H1 (cell line): ENCODE measurements at regions not wholly inside any gene's neighbourhood (a gene's known extent, or its start where the extent isn't known, plus 50 kb on each side); places are given as distances from the start of the nearest gene placed in this dataset.

Experiments used
- CTCF ChIA-PET: fragments of 300-600 bp; sonication (Branson Sonifier 250); formaldehyde crosslinking; loops from one replicate; lab custom pipeline; 2021; ENCODE audit not compliant: partially characterized antibody; lab: Charles Lee
- POLR2A ChIA-PET: fragments of 300-600 bp; sonication (Branson Sonifier 250); formaldehyde crosslinking; loops from one replicate; lab custom pipeline; 2021; ENCODE audit warnings: inconsistent platforms; ENCODE audit not compliant: partially characterized antibody; lab: Charles Lee
- DNase-seq, 2 experiments: peaks; one replicate each; pipeline versions ENCODE4 v3.0.0 to v3.0.0-alpha.2; 2010 to 2022; ENCODE audit warnings: low spot score in 2 of 2, low read depth in 1 of 2, mixed read lengths in 1 of 2
- FAIRE-seq: peaks from 2 replicates; lab custom pipeline; 2011; peaks lifted over from hg19 to GRCh38; lab: Jason Lieb, UNC
- H2AFZ ChIP-seq: 2 replicates; pipeline ENCODE4 v1.8.1; 2012; ENCODE audit warnings: low read length, inconsistent platforms
- H2AK5ac ChIP-seq: 2 replicates; pipeline ENCODE4 v1.6.1; 2013; ENCODE audit warnings: low read depth, low read length
- H2BK120ac ChIP-seq: replicated peaks from 2 replicates; pipeline ENCODE3; 2013; ENCODE audit warnings: low read depth, low read length, inconsistent platforms
- H2BK12ac ChIP-seq: 2 replicates; pipeline ENCODE4 v1.6.1; 2013; ENCODE audit warnings: low read depth, low read length
- H2BK15ac ChIP-seq: 2 replicates; pipeline ENCODE4 v1.6.1; 2013; ENCODE audit warnings: low read length
- H2BK20ac ChIP-seq: 2 replicates; pipeline ENCODE4 v1.6.1; 2013; ENCODE audit warnings: low read length
- H2BK5ac ChIP-seq: 2 replicates; pipeline ENCODE4 v1.6.1; 2013; ENCODE audit warnings: low read depth, low read length
- H3K14ac ChIP-seq: 2 replicates; pipeline ENCODE4 v1.6.1; 2013; ENCODE audit warnings: inconsistent platforms; ENCODE audit not compliant: insufficient read length
- H3K18ac ChIP-seq: 2 replicates; pipeline ENCODE4 v1.6.1; 2013; ENCODE audit warnings: low read length; ENCODE audit errors: extremely low read depth
- H3K23ac ChIP-seq: 2 replicates; pipeline ENCODE4 v1.6.1; 2013; ENCODE audit warnings: inconsistent platforms; ENCODE audit not compliant: insufficient read length
- H3K23me2 ChIP-seq: 2 replicates; pipeline ENCODE4 v1.6.1; 2013; ENCODE audit warnings: low read depth, low read length
- H3K27ac ChIP-seq: 2 replicates; pipeline ENCODE4 v1.6.1; 2011; ENCODE audit warnings: low read depth, low read length, inconsistent platforms
- H3K27me3 ChIP-seq, 4 experiments: replicated peaks in 1 of 4; 1 replicate in 1 of 4; 2 replicates in 3 of 4; pipeline versions ENCODE4 v1.6.1 to v1.8.1; 2011 to 2013; ENCODE audit warnings: low read length in 3 of 4, mild to moderate bottlenecking in 3 of 4, inconsistent platforms in 2 of 4, mixed read lengths in 2 of 4, moderate library complexity in 1 of 4; ENCODE audit not compliant: control insufficient read depth in 3 of 4, insufficient read depth in 3 of 4; ENCODE audit errors: extremely low read depth in 1 of 4
- H3K36me3 ChIP-seq, 4 experiments: 2 replicates each; pipeline versions ENCODE4 v1.6.1 to v1.8.1; 2011 to 2013; ENCODE audit warnings: mild to moderate bottlenecking in 4 of 4, low read length in 3 of 4, moderate library complexity in 2 of 4, control low read depth in 1 of 4, inconsistent platforms in 1 of 4; ENCODE audit not compliant: insufficient read depth in 4 of 4, control insufficient read depth in 2 of 4
- H3K4ac ChIP-seq: replicated peaks from 2 replicates; pipeline ENCODE3; 2013; ENCODE audit warnings: low read length, low read depth, mixed read lengths, inconsistent platforms; ENCODE audit not compliant: insufficient read length
- H3K4me1 ChIP-seq, 4 experiments: replicated peaks in 1 of 4; 1 replicate in 1 of 4; 2 replicates in 3 of 4; pipeline versions ENCODE4 v1.6.1 to v1.8.1; 2011 to 2013; ENCODE audit warnings: low read length in 3 of 4, inconsistent platforms in 2 of 4, mixed read lengths in 1 of 4; ENCODE audit not compliant: insufficient read depth in 4 of 4, control insufficient read depth in 3 of 4
- H3K4me2 ChIP-seq, 2 experiments: 2 replicates each; pipeline versions ENCODE4 v1.6.1 to v1.8.1; 2011 to 2013; ENCODE audit warnings: low read depth in 2 of 2, low read length in 2 of 2, control low read depth in 1 of 2, inconsistent platforms in 1 of 2, mild to moderate bottlenecking in 1 of 2; ENCODE audit not compliant: insufficient read depth in 1 of 2
- H3K4me3 ChIP-seq, 4 experiments: fragments of 200-600, 300-600 bp in 1 of 4; sonication (generic), shearing (Covaris generic), sonication (Bioruptor Twin) in 1 of 4; 2 replicates each; pipeline versions ENCODE4 v1.5.1 to v1.8.1; 2011 to 2016; ENCODE audit warnings: low read length in 4 of 4, low read depth in 3 of 4, control low read depth in 2 of 4, inconsistent platforms in 2 of 4, mild to moderate bottlenecking in 2 of 4, mixed read lengths in 1 of 4, moderate library complexity in 1 of 4; ENCODE audit not compliant: insufficient read depth in 2 of 4; ENCODE audit errors: extremely low read depth in 1 of 4
- H3K56ac ChIP-seq: replicated peaks from 2 replicates; pipeline ENCODE3; 2013; ENCODE audit warnings: low read depth, mild to moderate bottlenecking, mixed read lengths, low read length, inconsistent platforms; ENCODE audit not compliant: insufficient read length
- H3K79me1 ChIP-seq: 2 replicates; pipeline ENCODE4 v1.6.1; 2013; ENCODE audit warnings: low read depth, low read length, control low read depth
- H3K79me2 ChIP-seq, 2 experiments: 2 replicates each; pipeline versions ENCODE4 v1.6.1 to v1.8.1; 2012 to 2013; ENCODE audit warnings: low read length in 2 of 2, mild to moderate bottlenecking in 2 of 2, inconsistent platforms in 1 of 2; ENCODE audit not compliant: insufficient read depth in 2 of 2, control insufficient read depth in 1 of 2
- H3K9ac ChIP-seq, 4 experiments: replicated peaks in 1 of 4; 1 replicate in 1 of 4; 2 replicates in 3 of 4; pipeline versions ENCODE4 v1.6.1 to v1.8.1; 2011 to 2013; ENCODE audit warnings: low read depth in 3 of 4, low read length in 3 of 4, control low read depth in 2 of 4, mild to moderate bottlenecking in 2 of 4, moderate library complexity in 2 of 4, inconsistent platforms in 1 of 4; ENCODE audit errors: extremely low read depth in 1 of 4
- H3K9me3 ChIP-seq, 2 experiments: 2 replicates each; pipeline versions ENCODE4 v1.6.1 to v1.8.1; 2012 to 2013; ENCODE audit warnings: mild to moderate bottlenecking in 2 of 2, moderate library complexity in 2 of 2, control low read depth in 1 of 2, inconsistent platforms in 1 of 2, low read depth in 1 of 2, low read length in 1 of 2, mixed read lengths in 1 of 2; ENCODE audit not compliant: insufficient read depth in 2 of 2
- H4K20me1 ChIP-seq, 2 experiments: replicated peaks in 1 of 2; 2 replicates each; pipeline versions ENCODE3 to v1.8.1; 2011 to 2013; ENCODE audit warnings: inconsistent platforms in 2 of 2, low read length in 2 of 2, mild to moderate bottlenecking in 1 of 2; ENCODE audit not compliant: insufficient read depth in 2 of 2, control insufficient read depth in 1 of 2
- H4K5ac ChIP-seq: 2 replicates; pipeline ENCODE4 v1.6.1; 2013; ENCODE audit warnings: low read length, low read depth, mixed read lengths, inconsistent platforms; ENCODE audit not compliant: insufficient read length
- H4K8ac ChIP-seq: 2 replicates; pipeline ENCODE4 v1.8.0; 2013; ENCODE audit warnings: mild to moderate bottlenecking, moderate library complexity, low read length, inconsistent platforms; ENCODE audit not compliant: insufficient read depth; ENCODE audit errors: extremely low read depth
- H4K91ac ChIP-seq: replicated peaks from 2 replicates; pipeline ENCODE3; 2013; ENCODE audit warnings: low read length, mixed read lengths, inconsistent platforms; ENCODE audit not compliant: insufficient read length
- ATF2 ChIP-seq: IDR thresholded peaks from 2 replicates; pipeline ENCODE4 v1.6.1; 2012; ENCODE audit warnings: low read length, inconsistent platforms
- CBX8 ChIP-seq: fragments of 300-800, 300-1000 bp; sonication (generic); IDR thresholded peaks from 2 replicates; pipeline ENCODE4 v1.7.1; 2016; ENCODE audit warnings: low read depth, low read length, borderline replicate concordance
- CHD2 ChIP-seq: IDR thresholded peaks from 2 replicates; pipeline ENCODE4 v1.6.1; 2012; ENCODE audit warnings: low read length, improper control_type of control experiment
- E2F6 ChIP-seq: IDR thresholded peaks from 2 replicates; pipeline ENCODE4 v1.6.1; 2012; ENCODE audit warnings: inconsistent platforms
- NANOG ChIP-seq: IDR thresholded peaks from 2 replicates; pipeline ENCODE4 v1.6.1; 2011; ENCODE audit warnings: low read length, low read depth, mild to moderate bottlenecking, inconsistent platforms; ENCODE audit not compliant: insufficient read depth, poor library complexity, severe bottlenecking
- RNF2 ChIP-seq: fragments of 200-900, 300-1000 bp; sonication (generic); IDR thresholded peaks from 2 replicates; pipeline ENCODE4 v1.7.1; 2016; ENCODE audit warnings: borderline replicate concordance, low read depth, mild to moderate bottlenecking, antibody characterized with exemption, low read length; ENCODE audit not compliant: poor library complexity, severe bottlenecking; ENCODE audit errors: missing control alignments
- SAP30 ChIP-seq: fragments of 300-600 bp; sonication (generic); IDR thresholded peaks from 2 replicates; pipeline ENCODE4 v1.7.1; 2012; ENCODE audit warnings: low read length, moderate library complexity, mild to moderate bottlenecking, inconsistent platforms; ENCODE audit not compliant: insufficient read depth, insufficient replicate concordance
- SP2 ChIP-seq: IDR thresholded peaks from 2 replicates; pipeline ENCODE4 v1.6.1; 2012; ENCODE audit warnings: mild to moderate bottlenecking, low read length, inconsistent platforms
- TBP ChIP-seq: IDR thresholded peaks from 2 replicates; pipeline ENCODE4 v1.6.1; 2011; ENCODE audit warnings: low read depth, low read length, improper control_type of control experiment
- TCF12 ChIP-seq: IDR thresholded peaks from 2 replicates; pipeline ENCODE4 v1.6.1; 2011; ENCODE audit warnings: low read depth, mild to moderate bottlenecking, low read length
- TEAD4 ChIP-seq: IDR thresholded peaks from 2 replicates; pipeline ENCODE4 v1.6.1; 2012; ENCODE audit warnings: low read depth, low read length, inconsistent platforms, mixed read lengths
- WGBS, 2 experiments: shearing (Covaris generic) in 1 of 2; methylation state at CpG; one replicate each; pipeline versions ENCODE4 v1.1.6 to v1.1.7; 2013 to 2015; ENCODE audit warnings: low lambda C conversion rate in 2 of 2, mixed read lengths in 2 of 2, inconsistent platforms in 1 of 2, low coverage in 1 of 2, missing lambda C conversion rate in 1 of 2; ENCODE audit not compliant: insufficient replicate concordance in 2 of 2, insufficient coverage in 1 of 2, insufficient read length in 1 of 2; ENCODE audit errors: extremely low coverage in 1 of 2, missing lambda C conversion rate in 1 of 2; 5-methylcytosine and 5-hydroxymethylcytosine counted together

- Histone ChIP-seq H2BK120ac (no peak overlapping the region), H2BK20ac (no peak overlapping the region), H3K9ac (no peak overlapping the region), H3K79me1 (no peaks in the 10 kb centered on the region), H3K27ac (no peak overlapping the region), H3K56ac (no peak overlapping the region), H3K4me3 (no peak overlapping the region), H3K18ac (no peak overlapping the region), H3K36me3 (peaks cover 0 to 13% (median 0%) of the 10 kb centered on the region in 4 experiments; a peak in 4 of 8 replicates), H3K4ac (no peak overlapping the region), H3K23ac (no peak overlapping the region), H3K4me1 (peaks cover 6 to 23% (median 17%) of the 10 kb centered on the region in 4 experiments), H2BK5ac (no peak overlapping the region), H3K79me2 (no peaks in the 10 kb centered on the region), H4K5ac (no peak overlapping the region), H4K91ac (no peak overlapping the region), H2BK12ac (no peak overlapping the region), H4K8ac (no peak overlapping the region), H3K4me2 (no peak overlapping the region), H3K23me2 (no peaks in the 10 kb centered on the region), H3K27me3 (peaks cover 2 to 8% (median 5%) of the 10 kb centered on the region in 4 experiments; a peak in 5 of 7 replicates), H3K9me3 (peaks cover 10 to 24% of the 10 kb centered on the region in 2 experiments), H3K14ac (no peak overlapping the region), H2AFZ (no peak overlapping the region), H2BK15ac (no peak overlapping the region), H2AK5ac (no peak overlapping the region), H4K20me1 (peaks cover 0 to 6% of the 10 kb centered on the region in 2 experiments)
- no peak for FAIRE-seq
- WGBS, 2 experiments, result 87% methylated on average over 2 of the region's 2 CpGs; no CpG with 5 or more reads in 1 of the 2 experiments
- DNase-seq, result no peak
- POLR2A ChIA-PET, result interaction anchor here (1.0 kb wide), 1 partner anchor 10 kb away, joined by 3 read pairs; no protein-coding TSS in a partner anchor
- CTCF ChIA-PET, result interaction anchor here (0.6 to 1.5 kb wide), 5 partner anchors 17 to 824 kb away, joined by 3 read pairs; no protein-coding TSS in a partner anchor
- TF ChIP-seq NANOG (no peak), CBX8 (no peak), TBP (no peak), SP2 (no peak), SAP30 (no peak), TCF12 (no peak), CHD2 (no peak), E2F6 (no peak), RNF2 (no peak), ATF2 (no peak), TEAD4 (no peak)
These were observed 203.4 kb upstream of the BMPER start for GRCh38 chr7:33701927-33702326.
